GM18505 (cell line): ENCODE measurements at regions not wholly inside any gene's neighbourhood (a gene's known extent, or its start where the extent isn't known, plus 50 kb on each side); places are given as distances from the start of the nearest gene placed in this dataset.
"Not testable (repeated sequence)": the region's sequence is repeated elsewhere in the genome, so short reads cannot be mapped to it uniquely, and the experiment has no call there.

Experiments used
- ATAC-seq: cut with Tn5 transposase; IDR thresholded peaks from one replicate; pipeline ENCODE4 v1.9.1; 2021; ENCODE audit not compliant: unreplicated experiment
- POLR2A ChIP-seq: IDR thresholded peaks from 4 replicates; pipeline ENCODE4 v1.6.1; 2011; ENCODE audit warnings: borderline replicate concordance; ENCODE audit not compliant: insufficient read depth, insufficient read length; ENCODE audit errors: extremely low read depth

GRCh38 chr14:106419376-106419965 lies 893.1 kb downstream of the TMEM121 start:
- ATAC-seq = no peak
- TF ChIP-seq POLR2A = no peak

DNA sequence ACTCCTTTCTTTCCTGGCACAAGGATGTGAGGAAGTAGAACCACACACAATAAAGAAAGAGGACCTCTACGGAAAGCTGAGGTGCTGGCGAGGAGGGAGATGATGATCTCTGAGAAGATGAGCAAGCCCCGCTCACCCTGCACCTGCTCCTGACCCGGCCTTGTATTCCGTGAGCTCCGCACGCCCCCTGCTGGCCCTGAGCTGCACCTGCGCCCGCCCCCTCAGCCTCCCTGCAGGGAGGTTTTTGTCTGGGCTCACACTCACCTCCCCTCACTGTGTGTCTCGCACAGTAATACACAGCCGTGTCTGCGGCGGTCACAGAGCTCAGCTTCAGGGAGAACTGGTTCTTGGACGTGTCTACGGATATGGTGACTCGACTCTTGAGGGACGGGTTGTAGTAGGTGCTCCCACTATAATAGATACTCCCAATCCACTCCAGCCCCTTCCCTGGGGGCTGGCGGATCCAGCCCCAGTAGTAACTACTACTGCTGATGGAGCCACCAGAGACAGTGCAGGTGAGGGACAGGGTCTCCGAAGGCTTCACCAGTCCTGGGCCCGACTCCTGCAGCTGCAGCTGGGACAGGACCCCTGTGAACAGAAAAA lies 895.1 kb downstream of the TMEM121 start:
- not testable (repeated sequence) for ATAC-seq

GRCh38 chr14:106422066-106422465 lies 895.7 kb downstream of the TMEM121 start:
- no peak for TF ChIP-seq POLR2A
- no peak for ATAC-seq

DNA sequence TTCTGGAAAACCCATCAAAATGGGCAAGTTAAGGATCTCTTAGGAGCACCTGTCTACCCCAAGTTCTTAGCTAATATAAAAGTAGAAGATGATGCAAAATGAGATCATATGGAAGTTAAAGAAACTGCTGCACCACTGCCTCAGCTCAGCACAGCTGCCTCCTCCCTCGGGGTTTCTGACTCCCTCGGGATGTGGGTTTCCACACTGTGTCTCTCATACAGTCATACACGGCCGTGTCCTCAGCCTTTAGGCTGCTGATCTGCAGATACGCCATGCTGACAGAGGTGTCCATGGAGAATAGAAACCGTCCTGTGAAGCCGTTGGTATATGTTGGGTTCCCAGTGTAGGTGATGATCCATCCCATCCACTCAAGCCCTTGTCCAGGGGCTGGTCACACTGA lies 898.8 kb downstream of the TMEM121 start:
- not testable (repeated sequence) for ATAC-seq

GRCh38 chr14:106436310-106436905 lies 910.0 kb downstream of the TMEM121 start:
- ATAC-seq = no peak

GRCh38 chr14:106442857-106443256 lies 916.5 kb downstream of the TMEM121 start:
- no peak for TF ChIP-seq POLR2A
- ATAC-seq = no peak

More at GRCh38 chr14:106436310-106436905, 910.0 kb downstream of the TMEM121 start:
- TF ChIP-seq POLR2A = no peak

- no peak for ATAC-seq
Measured at GRCh38 chr14:106455026-106455425, 928.6 kb downstream of the TMEM121 start.

GRCh38 chr14:106459971-106460730 lies 933.8 kb downstream of the TMEM121 start:
- no peak for ATAC-seq
- no peak for TF ChIP-seq POLR2A

More at GRCh38 chr14:106455026-106455425, 928.6 kb downstream of the TMEM121 start:
- no peak for TF ChIP-seq POLR2A

DNA sequence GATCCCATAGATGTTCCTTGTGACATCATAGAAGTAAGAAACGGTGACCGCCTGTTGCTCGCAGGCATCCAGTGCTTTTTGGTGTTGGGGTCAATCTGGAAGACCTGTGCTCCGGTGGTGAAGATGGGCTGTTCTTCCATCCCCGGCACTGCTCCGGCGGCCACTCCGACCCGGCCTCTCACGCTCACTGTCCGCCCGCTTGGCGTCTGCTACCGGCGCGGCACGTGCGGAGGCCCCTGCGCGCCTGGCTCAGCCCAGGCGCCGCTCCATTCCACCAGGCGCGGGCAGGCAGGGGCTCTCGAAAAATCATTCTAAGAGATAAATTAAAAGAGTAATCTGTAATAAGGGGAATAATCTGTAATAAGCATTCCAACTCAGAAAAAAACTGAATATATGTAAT lies 934.5 kb downstream of the TMEM121 start:
- no peak for TF ChIP-seq POLR2A
- ATAC-seq = no peak

DNA sequence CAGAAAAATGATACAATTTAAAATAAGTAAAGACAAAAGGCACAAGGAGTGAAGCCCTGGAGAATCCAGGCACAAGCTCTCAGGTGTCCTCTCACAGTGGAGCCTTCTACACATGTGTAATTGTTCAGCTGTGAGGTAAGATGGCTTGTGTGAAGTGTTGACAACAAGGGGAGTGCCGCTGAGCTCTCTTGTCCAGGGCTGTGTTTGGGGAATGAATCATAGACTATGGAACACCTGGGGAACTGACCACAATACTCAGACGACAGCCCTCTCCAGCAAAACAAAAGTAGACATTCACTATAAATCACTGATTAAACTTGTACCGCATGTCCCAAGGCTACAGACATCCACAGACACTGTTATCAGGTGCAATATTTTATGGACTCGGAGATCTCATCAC lies 940.1 kb downstream of the TMEM121 start:
- not testable (repeated sequence) for ATAC-seq

DNA sequence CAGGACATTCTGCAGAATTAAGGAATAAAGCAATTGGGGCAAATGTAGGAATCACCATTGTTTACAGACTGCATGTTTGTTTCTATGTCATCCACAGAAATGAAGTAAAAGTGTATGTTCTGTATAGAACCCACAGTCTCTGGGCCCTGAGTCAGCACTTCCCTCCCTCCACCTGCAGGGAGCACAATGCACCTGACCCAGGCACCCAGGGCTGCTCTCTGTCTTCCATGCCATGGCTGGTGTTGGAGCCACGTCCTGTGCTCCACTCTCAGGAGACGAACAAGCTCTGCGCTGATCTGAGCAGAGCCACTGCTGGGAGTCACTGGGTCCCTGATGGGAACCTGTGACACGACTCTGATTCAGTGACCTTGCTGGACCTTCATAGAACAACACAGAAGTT lies 942.5 kb downstream of the TMEM121 start:
- ATAC-seq = not testable (repeated sequence)

DNA sequence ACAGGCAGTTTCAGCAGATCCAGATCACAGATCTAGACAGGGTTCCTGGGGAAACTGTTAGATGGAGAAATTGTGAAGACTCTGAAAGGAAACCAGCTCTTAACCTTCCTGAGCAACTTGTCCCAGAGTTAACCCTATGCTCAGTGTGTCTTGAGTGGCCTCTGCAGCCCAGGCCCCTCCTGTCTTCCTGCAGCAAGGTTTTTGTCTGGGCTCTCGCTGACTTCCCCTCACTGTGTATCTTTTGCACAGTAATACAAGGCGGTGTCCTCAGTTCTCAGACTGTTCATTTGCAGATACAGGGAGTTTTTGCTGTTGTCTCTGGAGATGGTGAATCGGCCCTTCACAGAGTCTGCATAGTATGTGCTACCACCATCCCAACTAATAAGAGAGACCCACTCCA lies 943.6 kb downstream of the TMEM121 start:
- not testable (repeated sequence) for ATAC-seq

DNA sequence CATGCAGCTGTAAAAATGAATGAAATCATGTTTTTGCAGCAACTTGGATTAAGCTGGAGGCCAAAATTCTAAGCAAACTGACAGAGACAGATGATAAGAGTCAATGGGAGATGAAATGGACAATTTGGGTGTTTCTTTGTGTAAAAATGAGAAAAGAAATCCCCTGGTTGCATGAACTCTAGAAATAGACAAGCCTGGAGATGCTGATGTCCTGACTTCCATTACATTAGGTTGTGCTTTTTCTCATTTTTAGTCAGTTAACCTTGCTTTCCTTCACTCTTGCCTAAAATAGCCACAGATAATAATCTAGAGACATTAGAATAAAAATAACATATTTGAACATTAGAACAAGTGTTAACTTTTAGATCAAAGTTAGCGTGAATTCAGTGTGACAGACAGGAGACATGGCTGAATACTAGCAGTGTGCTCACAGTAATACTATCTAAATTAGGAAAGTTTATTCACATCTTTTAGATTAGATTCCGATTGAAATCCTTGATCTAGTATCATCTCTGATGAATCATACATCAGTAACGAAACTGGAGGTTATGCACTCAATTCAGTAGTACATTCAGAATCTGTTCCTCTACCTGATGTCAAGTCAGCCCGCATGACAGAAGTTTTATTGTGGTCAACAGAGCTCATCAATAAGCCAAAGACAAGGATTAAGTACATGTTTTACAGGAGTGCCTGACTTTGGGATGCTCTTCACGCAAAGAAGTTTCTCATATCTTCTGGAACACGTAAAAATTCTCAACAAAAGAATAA lies 948.1 kb downstream of the TMEM121 start:
- not testable (repeated sequence) for ATAC-seq

GRCh38 chr14:106475214-106475613 lies 948.8 kb downstream of the TMEM121 start:
- ATAC-seq = not testable (repeated sequence)

- ATAC-seq = not testable (repeated sequence)
Measured at GRCh38 chr14:106477600-106477999, 951.2 kb downstream of the TMEM121 start.

- not testable (repeated sequence) for ATAC-seq
Measured at GRCh38 chr14:106480287-106480686, 953.9 kb downstream of the TMEM121 start.

- not testable (repeated sequence) for ATAC-seq
Measured at GRCh38 chr14:106482213-106482612, 955.8 kb downstream of the TMEM121 start.
